Stimulated activated CD4-positive, alpha-beta T cell treated with anti-CD3 and anti-CD28 coated beads, Interleukin-2, amount 100 ng/mL, for 48 hours (primary cell): ENCODE measurements at regions not wholly inside any gene's neighbourhood (a gene's known extent, or its start where the extent isn't known, plus 50 kb on each side); places are given as distances from the start of the nearest gene placed in this dataset.
"Not testable (repeated sequence)": the region's sequence is repeated elsewhere in the genome, so short reads cannot be mapped to it uniquely, and the experiment has no call there.

Experiments
- DNase-seq, 2 donors: peaks; one replicate each; pipeline ENCODE4 v3.0.0-alpha.2; 2020

- no peak for DNase-seq
Measured at GRCh38 chr10:9898633-9899395, 1118.9 kb upstream of the CELF2 start.

GRCh38 chr10:9900751-9901150, 1116.9 kb upstream of the CELF2 start:
- DNase-seq, result no peak

- no peak for DNase-seq
Measured at GRCh38 chr10:9901971-9902370, 1115.7 kb upstream of the CELF2 start.

- no peak for DNase-seq
Measured at GRCh38 chr10:9910446-9910845, 1107.2 kb upstream of the CELF2 start.

- DNase-seq, result no peak
Measured at GRCh38 chr10:9911488-9911887, 1106.2 kb upstream of the CELF2 start.

GRCh38 chr10:9913876-9914514, 1103.7 kb upstream of the CELF2 start:
- no peak for DNase-seq

GRCh38 chr10:9921544-9921943, 1096.1 kb upstream of the CELF2 start:
- DNase-seq, result no peak

GRCh38 chr10:9922126-9922870, 1095.4 kb upstream of the CELF2 start:
- DNase-seq, result no peak

GRCh38 chr10:9926003-9926402, 1091.7 kb upstream of the CELF2 start:
- DNase-seq, result no peak

- no peak for DNase-seq
Measured at GRCh38 chr10:9926881-9927280, 1090.8 kb upstream of the CELF2 start.

GRCh38 chr10:9939716-9940115, 1078.0 kb upstream of the CELF2 start:
- DNase-seq, result no peak

- DNase-seq, result no peak
Measured at GRCh38 chr10:9944690-9945089, 1073.0 kb upstream of the CELF2 start.

- no peak for DNase-seq
Measured at GRCh38 chr10:9950070-9950469, 1067.6 kb upstream of the CELF2 start.

- no peak for DNase-seq
Measured at GRCh38 chr10:9951481-9952257, 1066.0 kb upstream of the CELF2 start.

GRCh38 chr10:9957351-9957750, 1060.3 kb upstream of the CELF2 start:
- DNase-seq, result no peak

- not testable (repeated sequence) for DNase-seq
Measured at GRCh38 chr10:9957876-9958275, 1059.8 kb upstream of the CELF2 start.

GRCh38 chr10:9965341-9965740, 1052.3 kb upstream of the CELF2 start:
- no peak for DNase-seq

- no peak for DNase-seq
Measured at GRCh38 chr10:9986786-9987185, 1030.9 kb upstream of the CELF2 start.

GRCh38 chr10:9987197-9987596, 1030.5 kb upstream of the CELF2 start:
- DNase-seq, result no peak

- no peak for DNase-seq
Measured at GRCh38 chr10:9992661-9993060, 1025.0 kb upstream of the CELF2 start.

- DNase-seq, result no peak
Measured at GRCh38 chr10:9994131-9994530, 1023.5 kb upstream of the CELF2 start.

GRCh38 chr10:9999627-10000026, 1018.0 kb upstream of the CELF2 start:
- no peak for DNase-seq

- no peak for DNase-seq
Measured at GRCh38 chr10:10007957-10008356, 1009.7 kb upstream of the CELF2 start.
